ENCODE measurements at regions not wholly inside any gene's neighbourhood (a gene's known extent, or its start where the extent isn't known, plus 50 kb on each side); places are given as distances from the start of the nearest gene placed in this dataset.
A peak's percentile ranks its signal among the peaks of the same experiment; 100 is the strongest.
"Not testable (repeated sequence)": the region's sequence is repeated elsewhere in the genome, so short reads cannot be mapped to it uniquely, and the experiment has no call there.

DNA sequence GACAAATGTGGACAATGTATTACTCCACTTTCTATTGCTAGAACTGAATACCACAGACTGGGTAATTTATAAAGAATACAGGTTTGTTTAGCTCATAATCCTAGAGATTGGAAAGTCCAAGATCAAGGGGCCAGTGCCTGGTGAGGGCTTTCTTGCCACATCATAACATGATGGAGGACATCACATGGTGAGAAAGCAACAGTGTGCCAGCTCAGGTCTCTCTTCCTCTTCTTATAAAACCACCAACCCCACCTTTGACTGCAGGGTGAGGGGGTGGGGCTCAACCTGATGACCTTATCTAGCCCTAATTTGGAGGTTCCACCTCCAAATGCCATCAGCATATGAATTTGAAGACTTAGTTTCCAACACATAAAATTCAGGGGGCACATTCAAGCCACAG is 105.7 kb upstream of the CXorf66 start:
- DNase-seq (ENCODE audit: low read depth in 2 of 2), result no peak

DNA sequence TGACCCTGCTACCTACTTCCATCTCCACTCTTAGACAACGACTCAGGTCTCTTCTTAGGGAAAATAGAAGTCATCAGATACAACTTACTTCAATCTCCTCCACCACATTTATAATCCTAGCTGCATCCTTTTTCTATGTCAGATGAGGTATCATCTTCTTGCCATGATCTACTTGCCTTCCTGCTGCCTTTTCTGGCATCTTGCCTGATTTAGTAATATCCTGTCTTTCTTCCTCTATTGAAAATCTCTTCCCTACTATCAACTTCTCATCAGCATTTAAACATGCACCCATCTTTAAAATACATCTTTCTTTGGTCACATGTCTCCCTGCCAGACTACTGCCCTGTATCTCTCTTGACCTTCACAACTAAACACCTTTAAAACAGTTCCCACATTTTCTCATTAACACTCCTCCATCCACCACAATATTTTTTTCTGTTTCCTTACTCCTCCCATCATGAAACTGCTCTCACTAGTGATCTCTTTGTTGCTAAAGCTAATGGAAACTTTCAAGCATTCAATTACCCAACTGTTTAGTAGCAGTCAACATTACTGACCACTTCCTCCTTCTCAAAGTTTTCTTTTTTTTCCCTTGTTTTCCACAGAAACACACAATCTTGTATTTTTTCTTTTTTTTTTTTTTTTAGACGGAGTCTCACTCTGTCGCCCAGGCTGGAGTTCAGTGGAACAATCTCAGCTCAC is 100.8 kb upstream of the CXorf66 start:
- DNase-seq (ENCODE audit: low read depth in 2 of 2), result no peak

DNA sequence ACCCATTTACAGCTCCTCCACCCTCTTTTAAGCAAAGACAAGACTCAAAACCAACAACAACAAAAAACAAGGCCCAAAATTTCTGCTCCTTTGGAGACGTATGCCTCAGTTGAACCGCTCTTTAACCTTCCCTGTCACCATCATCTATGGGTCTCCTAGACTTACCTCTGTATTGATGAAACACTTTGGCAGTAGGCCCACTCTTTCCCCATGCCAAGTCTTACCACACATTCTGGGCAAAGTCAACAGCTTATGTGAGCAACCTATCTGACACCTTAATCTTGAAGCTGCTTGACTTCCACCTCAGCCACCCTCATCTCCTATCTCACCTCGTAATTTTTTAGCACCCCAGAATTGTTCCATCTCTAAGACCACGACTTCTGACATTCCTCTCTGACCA is 99.7 kb upstream of the CXorf66 start:
- DNase-seq (ENCODE audit: low read depth in 2 of 2), result no peak

DNA sequence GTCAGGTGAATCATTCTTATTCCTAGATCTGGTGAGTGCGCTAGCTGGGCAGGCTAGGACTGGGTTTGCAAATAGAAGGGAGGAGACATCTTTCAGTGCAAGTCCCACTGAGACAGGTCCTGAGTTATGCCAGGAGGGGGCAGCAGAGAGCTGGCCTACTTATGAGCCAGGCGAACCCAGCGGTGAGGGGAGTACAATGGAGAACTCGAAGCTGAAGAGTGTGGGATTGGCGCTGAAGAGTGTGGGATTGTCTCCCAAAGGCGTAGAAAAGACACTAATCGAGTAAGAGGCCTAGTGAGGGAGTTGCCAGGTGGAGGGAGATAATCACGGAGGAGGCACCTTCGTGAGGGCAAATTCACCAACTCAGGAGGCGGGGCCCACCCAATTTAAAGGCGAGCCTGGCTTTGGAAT is 91.7 kb upstream of the CXorf66 start:
- DNase-seq (ENCODE audit: low read depth in 2 of 2), result peak; percentile 15 to 41

DNA sequence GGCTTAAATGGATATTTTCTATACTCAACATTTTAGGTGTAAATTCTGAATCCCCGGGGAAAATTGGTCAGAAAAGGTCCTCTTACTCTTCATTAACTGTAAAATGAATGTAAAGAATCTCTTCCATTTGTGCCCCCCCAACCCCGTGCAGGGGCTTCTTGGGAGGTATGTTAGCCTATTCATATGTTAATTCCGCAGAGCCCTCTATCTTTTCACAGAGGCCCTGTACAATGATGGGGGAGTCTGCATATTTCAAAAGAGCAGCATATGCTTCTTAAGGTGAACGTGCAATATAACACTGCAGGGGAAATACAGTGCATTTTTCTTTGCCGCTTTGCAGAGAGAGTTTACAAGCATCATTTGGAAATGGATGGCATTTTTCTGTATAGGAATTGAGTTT is 88.5 kb upstream of the CXorf66 start:
- no peak for DNase-seq (ENCODE audit: low read depth in 2 of 2)

DNA sequence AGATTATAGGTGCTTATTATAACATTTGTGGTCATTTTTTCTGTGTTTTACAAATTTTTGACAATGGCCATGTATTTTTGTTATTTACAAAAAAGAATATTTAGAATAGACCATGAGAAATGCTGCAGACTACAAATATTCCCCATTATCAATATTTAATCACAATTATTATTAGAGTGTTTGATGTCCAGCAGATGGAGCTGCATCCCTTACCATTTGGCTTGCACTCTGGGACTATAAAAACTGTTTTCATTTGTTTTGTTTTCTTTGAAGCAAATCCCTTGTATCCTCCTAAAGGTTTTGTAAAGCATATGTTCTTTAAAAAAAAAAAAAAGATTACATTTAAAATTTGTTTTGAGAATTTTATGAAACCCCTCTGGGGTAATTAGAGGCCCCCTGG is 85.6 kb upstream of the CXorf66 start:
- DNase-seq (ENCODE audit: low read depth in 2 of 2), result no peak

DNA sequence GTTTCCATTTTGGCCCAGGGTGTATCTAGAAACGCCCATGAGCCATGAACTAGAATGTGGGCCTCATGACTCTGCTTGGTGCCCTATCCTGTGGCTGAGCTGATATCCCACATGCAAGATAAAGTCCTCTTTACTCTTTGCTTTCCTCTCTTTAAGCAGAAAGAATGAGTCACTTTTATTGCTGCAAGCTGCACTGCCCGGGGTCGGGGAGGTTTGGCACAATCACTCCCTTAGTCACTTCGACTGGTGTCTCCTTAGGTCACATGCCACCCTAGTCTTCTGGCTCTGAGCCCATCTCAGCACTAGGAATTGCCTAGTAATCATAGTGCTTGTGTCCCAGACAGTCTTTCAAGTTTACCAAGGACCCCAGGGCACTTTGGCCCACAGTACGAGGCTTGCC is 75.1 kb upstream of the CXorf66 start:
- DNase-seq (ENCODE audit: low read depth in 2 of 2), result no peak

DNA sequence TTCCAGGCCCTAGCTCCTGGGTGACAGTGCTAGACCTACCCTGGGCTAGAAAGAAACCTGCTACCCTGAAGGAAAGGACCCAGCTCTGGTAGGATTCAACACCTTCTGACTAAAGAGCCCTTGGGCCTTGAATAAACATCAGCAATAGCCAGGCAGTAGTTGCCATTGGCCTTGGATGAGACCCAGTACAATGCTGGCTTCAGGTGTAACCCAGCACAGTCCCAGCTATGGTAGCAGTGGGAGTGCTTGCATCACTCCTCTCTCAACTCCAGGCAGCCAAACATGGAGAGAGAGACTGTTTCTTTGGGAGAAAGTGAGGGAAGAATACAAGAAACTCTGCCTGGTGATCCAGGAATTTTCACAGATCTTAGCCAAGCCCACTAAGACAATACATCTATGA is 73.5 kb upstream of the CXorf66 start:
- no peak for DNase-seq (ENCODE audit: low read depth in 2 of 2)

DNA sequence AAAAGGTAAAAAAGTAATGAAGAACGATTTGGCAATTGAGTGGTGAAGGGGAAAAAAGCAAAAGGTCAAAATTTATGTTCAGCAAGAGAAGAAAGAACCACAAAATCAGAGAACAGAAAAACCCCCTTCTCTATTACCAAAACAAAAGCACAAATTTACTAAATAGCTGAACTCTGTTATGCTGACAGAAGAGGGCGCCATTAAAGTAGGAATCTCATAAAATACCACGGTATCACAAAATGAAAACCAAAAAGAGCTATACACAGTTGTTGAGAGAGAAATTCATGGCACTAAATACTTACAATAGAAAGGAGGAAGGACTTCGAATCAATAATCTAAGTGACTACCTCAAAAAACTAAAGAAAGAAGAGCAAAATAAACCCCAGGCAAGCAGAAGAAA is 69.6 kb upstream of the CXorf66 start:
- DNase-seq (ENCODE audit: low read depth in 2 of 2), result no peak

DNA sequence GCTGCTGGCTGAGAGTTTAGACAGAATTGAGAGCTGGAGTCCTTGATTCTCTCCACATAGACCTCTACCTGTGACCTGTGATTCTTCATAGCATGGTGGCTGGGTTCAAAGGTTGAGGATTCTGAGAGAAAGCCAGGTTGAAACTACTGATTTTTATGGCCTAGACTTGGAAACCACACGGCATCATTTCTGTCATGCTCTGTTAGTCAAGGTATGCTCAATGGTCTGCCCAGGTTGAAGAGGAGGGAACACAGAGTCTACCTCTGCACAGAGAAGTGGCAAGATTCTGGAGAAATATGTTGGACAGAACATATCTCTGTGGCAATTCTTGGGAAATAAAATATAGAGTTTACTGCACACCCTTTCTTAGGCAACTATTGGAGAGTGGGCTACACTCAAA is 57.2 kb upstream of the CXorf66 start:
- no peak for DNase-seq (ENCODE audit: low read depth in 2 of 2)

DNA sequence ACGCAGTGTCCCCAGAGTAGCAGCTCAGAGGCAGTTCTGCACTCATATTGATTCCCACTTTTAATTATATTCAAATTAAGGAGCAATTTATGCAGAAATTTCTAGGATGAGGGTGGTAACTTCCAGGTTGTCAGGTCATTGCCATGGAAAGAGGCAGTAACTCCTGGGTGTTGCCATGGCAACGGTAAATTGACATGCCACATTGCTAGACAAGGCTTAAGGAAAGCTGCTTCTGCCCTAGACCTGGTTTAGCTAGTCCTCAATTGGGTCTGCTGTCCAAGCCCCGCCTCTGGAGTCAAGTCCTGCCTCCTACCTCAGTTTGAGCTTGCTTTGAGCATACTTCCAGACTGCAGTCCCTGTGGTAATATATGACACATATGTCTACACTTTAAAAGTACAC is 53.8 kb upstream of the CXorf66 start:
- not testable (repeated sequence) for DNase-seq (ENCODE audit: low read depth in 2 of 2)
